ENCODE measurements at regions not wholly inside any gene's neighbourhood (a gene's known extent, or its start where the extent isn't known, plus 50 kb on each side); places are given as distances from the start of the nearest gene placed in this dataset.

GRCh38 chr20:51185277-51185676 is 162.4 kb upstream of the KCNG1 start:
- no peak for TF ChIP-seq CTCF (IDR thresholded peaks at IDR 0.05)
- no peak for TF ChIP-seq POLR2A (IDR thresholded peaks at IDR 0.05)
